CD8-positive, alpha-beta memory T cell (primary cell): ENCODE measurements at regions not wholly inside any gene's neighbourhood (a gene's known extent, or its start where the extent isn't known, plus 50 kb on each side); places are given as distances from the start of the nearest gene placed in this dataset.

Source experiments
- CTCF ChIA-PET: fragments of 350-600 bp; sonication (Branson Sonifier 250); formaldehyde crosslinking; loops from one replicate; lab custom pipeline; 2021; ENCODE audit warnings: antibody characterized with exemption; lab: Charles Lee
- POLR2A ChIA-PET: fragments of 350-600 bp; sonication (Branson Sonifier 250); formaldehyde crosslinking; loops from one replicate; lab custom pipeline; 2021; ENCODE audit warnings: antibody characterized with exemption; lab: Charles Lee
- DNase-seq, 5 donors: peaks; one replicate each; pipeline versions ENCODE4 v3.0.0 to v3.0.0-alpha.2; 2020 to 2022; ENCODE audit warnings: mixed read lengths in 1 of 5
- H3K27ac ChIP-seq: one replicate; pipeline ENCODE4 v1.7.0; 2013; ENCODE audit warnings: low read depth, mild to moderate bottlenecking, low read length, moderate library complexity
- H3K27me3 ChIP-seq: 2 replicates; pipeline ENCODE4 v1.7.0; 2013; ENCODE audit warnings: low read length, mild to moderate bottlenecking; ENCODE audit not compliant: insufficient read depth, poor library complexity, severe bottlenecking
- H3K36me3 ChIP-seq: 2 replicates; pipeline ENCODE4 v1.7.0; 2013; ENCODE audit warnings: mild to moderate bottlenecking, low read length, moderate library complexity; ENCODE audit not compliant: insufficient read depth
- H3K4me1 ChIP-seq: 2 replicates; pipeline ENCODE4 v1.7.0; 2013; ENCODE audit warnings: mild to moderate bottlenecking, low read length, moderate library complexity; ENCODE audit not compliant: insufficient read depth
- H3K4me3 ChIP-seq: 2 replicates; pipeline ENCODE4 v1.7.0; 2013; ENCODE audit warnings: mild to moderate bottlenecking, low read length
- H3K9me3 ChIP-seq: 2 replicates; pipeline ENCODE4 v1.7.0; 2013; ENCODE audit warnings: mild to moderate bottlenecking, low read length
- H3K27ac Mint-ChIP-seq, 8 donors: one replicate each; pipeline ENCODE4 v1.8.0; 2020 to 2021; ENCODE audit warnings: mixed read lengths in 8 of 8, mild to moderate bottlenecking in 6 of 8, inconsistent platforms in 3 of 8, moderate library complexity in 3 of 8
- H3K27me3 Mint-ChIP-seq, 2 donors: one replicate each; pipeline ENCODE4 v1.8.0; 2020 to 2021; ENCODE audit warnings: mixed read lengths in 2 of 2, mild to moderate bottlenecking in 1 of 2, moderate library complexity in 1 of 2
- H3K36me3 Mint-ChIP-seq, 3 donors: one replicate each; pipeline ENCODE4 v1.8.0; 2020 to 2021; ENCODE audit warnings: mixed read lengths in 3 of 3, inconsistent platforms in 1 of 3, mild to moderate bottlenecking in 1 of 3
- H3K4me1 Mint-ChIP-seq, 3 donors: one replicate each; pipeline ENCODE4 v1.8.0; 2020 to 2021; ENCODE audit warnings: mixed read lengths in 3 of 3, inconsistent platforms in 1 of 3, mild to moderate bottlenecking in 1 of 3
- H3K4me3 Mint-ChIP-seq, 7 donors: one replicate each; pipeline ENCODE4 v1.8.0; 2020 to 2021; ENCODE audit warnings: mixed read lengths in 7 of 7, mild to moderate bottlenecking in 6 of 7, moderate library complexity in 4 of 7, inconsistent platforms in 2 of 7
- H3K9me3 Mint-ChIP-seq, 5 donors: one replicate each; pipeline ENCODE4 v1.8.0; 2020 to 2022; ENCODE audit warnings: mixed read lengths in 5 of 5, mild to moderate bottlenecking in 3 of 5, moderate library complexity in 2 of 5, inconsistent platforms in 1 of 5

DNA sequence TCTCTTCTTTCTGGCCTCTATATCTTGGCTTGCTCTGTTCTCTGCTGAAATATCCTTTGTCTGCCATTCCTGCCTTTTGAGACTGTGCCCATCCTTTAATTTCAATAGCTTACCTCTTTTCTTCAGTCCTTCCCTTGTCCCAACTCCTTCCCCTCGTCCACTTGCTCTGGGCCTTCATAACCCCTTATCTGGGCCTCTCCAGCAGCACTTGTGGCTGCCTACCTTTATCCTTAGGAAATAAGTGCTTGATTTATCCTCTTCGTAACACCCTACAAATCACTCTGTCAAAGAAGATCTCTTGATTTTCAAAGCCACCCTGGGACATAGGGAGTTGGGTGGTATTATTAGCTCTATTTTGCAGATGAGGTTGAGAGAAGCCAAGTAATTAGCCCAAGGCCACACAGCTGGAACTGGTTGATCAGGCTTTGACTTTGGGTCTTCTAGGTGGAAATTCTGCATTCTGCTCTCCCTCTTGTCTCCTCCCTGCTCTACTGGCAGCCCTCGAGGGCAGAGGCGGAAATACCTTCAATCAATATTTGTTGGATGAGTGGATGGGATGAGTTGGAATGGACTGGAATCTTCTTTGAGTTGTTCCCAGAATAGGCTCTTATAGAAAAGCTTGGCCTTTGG lies 84.0 kb upstream of the TLE3 start:
- H3K27me3 Mint-ChIP-seq = peaks cover 0 to 9% of the 10 kb centered on the region in 2 donors
- no peaks in the 10 kb centered on the region for H3K4me1 Mint-ChIP-seq
- no peaks in the 10 kb centered on the region for H3K36me3 Mint-ChIP-seq
- Histone ChIP-seq H3K4me3 (no peak overlapping the region), H3K27ac (no peak overlapping the region), H3K4me1 (no peaks in the 10 kb centered on the region), H3K27me3 (no peaks in the 10 kb centered on the region), H3K36me3 (no peaks in the 10 kb centered on the region), H3K9me3 (no peaks in the 10 kb centered on the region)
- CTCF ChIA-PET = no interaction called here
- H3K4me3 Mint-ChIP-seq = no peak overlapping the region
- H3K9me3 Mint-ChIP-seq = no peaks in the 10 kb centered on the region
- DNase-seq = no peak
- no peak overlapping the region for H3K27ac Mint-ChIP-seq
- POLR2A ChIA-PET = no interaction called here

GRCh38 chr15:70180186-70180875 lies 82.6 kb upstream of the TLE3 start:
- Mint-ChIP-seq H3K36me3 (no peaks in the 10 kb centered on the region), H3K4me3 (no peak overlapping the region), H3K4me1 (no peaks in the 10 kb centered on the region), H3K9me3 (no peaks in the 10 kb centered on the region), H3K27ac (no peak overlapping the region), H3K27me3 (peaks cover 0 to 6% of the 10 kb centered on the region in 2 donors)
- no peaks in the 10 kb centered on the region for H3K4me1 ChIP-seq
- no peak overlapping the region for H3K4me3 ChIP-seq
- POLR2A ChIA-PET = no interaction called here
- DNase-seq = no peak
- no peak overlapping the region for H3K27ac ChIP-seq
- H3K9me3 ChIP-seq = no peaks in the 10 kb centered on the region
- CTCF ChIA-PET = no interaction called here
- no peaks in the 10 kb centered on the region for H3K27me3 ChIP-seq
- no peaks in the 10 kb centered on the region for H3K36me3 ChIP-seq

GRCh38 chr15:70179309-70179892 lies 81.7 kb upstream of the TLE3 start:
- H3K27me3 Mint-ChIP-seq = peaks cover 0 to 4% of the 10 kb centered on the region in 2 donors
- no peaks in the 10 kb centered on the region for H3K4me1 Mint-ChIP-seq
- Histone ChIP-seq H3K27ac (no peak overlapping the region), H3K4me3 (no peak overlapping the region), H3K9me3 (no peaks in the 10 kb centered on the region), H3K36me3 (no peaks in the 10 kb centered on the region), H3K27me3 (no peaks in the 10 kb centered on the region), H3K4me1 (no peaks in the 10 kb centered on the region)
- H3K9me3 Mint-ChIP-seq = no peaks in the 10 kb centered on the region
- ChIA-PET CTCF (no interaction called here), POLR2A (no interaction called here)
- no peaks in the 10 kb centered on the region for H3K36me3 Mint-ChIP-seq
- DNase-seq = no peak
- no peak overlapping the region for H3K4me3 Mint-ChIP-seq
- no peak overlapping the region for H3K27ac Mint-ChIP-seq

DNA sequence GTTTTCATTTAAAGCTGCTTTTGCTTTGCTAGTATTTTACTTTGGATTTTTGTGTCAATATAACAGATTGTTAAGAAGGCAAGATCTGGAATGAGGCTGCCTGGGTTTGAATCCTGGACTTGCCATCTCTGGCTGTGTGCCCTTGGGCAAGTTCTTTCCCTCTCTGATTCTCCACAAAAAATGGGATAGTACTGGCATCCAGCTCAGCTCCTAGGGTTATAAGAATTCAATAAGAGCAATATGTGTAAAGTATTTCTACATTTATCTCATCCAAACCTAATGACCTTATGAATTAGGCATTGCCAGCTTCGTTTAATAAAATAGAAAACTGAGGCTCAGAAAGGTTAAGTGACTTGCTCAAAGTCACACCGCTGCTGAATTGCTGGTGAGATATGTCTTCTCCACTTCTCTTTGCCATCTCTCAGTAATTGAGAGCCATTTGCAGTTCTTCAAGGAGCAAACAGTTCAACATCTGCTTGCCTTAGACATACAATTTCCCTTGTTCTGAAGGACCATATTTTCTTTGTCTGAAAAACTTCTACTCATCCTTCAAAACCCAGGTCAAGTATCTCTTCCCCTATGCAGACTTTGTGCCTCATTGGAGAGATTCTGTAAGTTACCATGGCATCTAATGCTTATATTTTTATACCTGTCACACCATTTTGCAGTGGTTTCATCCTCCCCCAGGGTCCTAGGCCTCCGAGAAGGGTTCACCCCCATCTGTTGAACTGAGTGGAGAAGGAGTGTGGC lies 80.8 kb upstream of the TLE3 start:
- ChIA-PET POLR2A (no interaction called here), CTCF (no interaction called here)
- no peaks in the 10 kb centered on the region for H3K27me3 Mint-ChIP-seq
- no peak overlapping the region for H3K4me3 Mint-ChIP-seq
- H3K36me3 Mint-ChIP-seq = no peaks in the 10 kb centered on the region
- Histone ChIP-seq H3K36me3 (no peaks in the 10 kb centered on the region), H3K27ac (no peak overlapping the region), H3K27me3 (no peaks in the 10 kb centered on the region), H3K4me3 (no peak overlapping the region), H3K9me3 (no peaks in the 10 kb centered on the region), H3K4me1 (no peaks in the 10 kb centered on the region)
- no peak overlapping the region for H3K27ac Mint-ChIP-seq
- no peaks in the 10 kb centered on the region for H3K9me3 Mint-ChIP-seq
- no peak for DNase-seq
- H3K4me1 Mint-ChIP-seq = no peaks in the 10 kb centered on the region

DNA sequence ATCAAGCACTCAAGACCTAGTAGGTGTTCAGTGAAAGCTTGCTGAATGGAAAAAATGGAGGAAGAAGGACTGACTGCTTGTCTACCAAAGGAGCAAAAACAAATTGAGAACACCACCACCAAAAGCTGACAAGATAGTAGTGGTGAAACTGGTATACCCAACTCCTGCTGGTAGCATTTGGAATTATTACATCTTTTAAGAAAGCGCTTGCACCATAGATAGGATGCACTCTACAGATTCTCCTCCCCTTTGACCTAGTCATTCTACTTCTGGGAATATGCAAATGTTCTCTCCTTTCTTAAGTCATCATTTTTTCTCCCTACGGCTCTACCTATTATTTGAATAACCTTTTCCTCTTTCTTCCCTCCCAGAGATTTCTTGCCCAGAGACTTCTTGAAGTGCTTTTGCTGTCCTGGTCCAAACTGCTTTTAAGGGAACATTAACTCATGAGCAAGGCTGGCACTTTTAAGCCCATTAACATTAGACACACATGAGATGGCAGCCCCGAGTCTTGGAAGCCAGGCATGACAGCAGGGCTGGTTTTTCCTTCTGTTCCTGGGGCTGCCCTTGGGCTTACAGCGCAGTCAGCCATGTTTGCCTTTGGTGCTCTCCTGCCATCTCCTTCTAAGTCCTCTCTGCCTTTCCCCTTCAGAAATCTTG lies 75.0 kb upstream of the TLE3 start:
- H3K4me3 ChIP-seq = no peak overlapping the region
- Mint-ChIP-seq H3K4me1 (no peaks in the 10 kb centered on the region), H3K27me3 (no peaks in the 10 kb centered on the region), H3K9me3 (no peaks in the 10 kb centered on the region), H3K4me3 (no peak overlapping the region), H3K36me3 (no peaks in the 10 kb centered on the region), H3K27ac (no peak overlapping the region)
- H3K9me3 ChIP-seq = no peaks in the 10 kb centered on the region
- CTCF ChIA-PET = no interaction called here
- no peaks in the 10 kb centered on the region for H3K27me3 ChIP-seq
- no peak overlapping the region for H3K27ac ChIP-seq
- H3K4me1 ChIP-seq = no peaks in the 10 kb centered on the region
- POLR2A ChIA-PET = no interaction called here
- no peaks in the 10 kb centered on the region for H3K36me3 ChIP-seq
- no peak for DNase-seq

DNA sequence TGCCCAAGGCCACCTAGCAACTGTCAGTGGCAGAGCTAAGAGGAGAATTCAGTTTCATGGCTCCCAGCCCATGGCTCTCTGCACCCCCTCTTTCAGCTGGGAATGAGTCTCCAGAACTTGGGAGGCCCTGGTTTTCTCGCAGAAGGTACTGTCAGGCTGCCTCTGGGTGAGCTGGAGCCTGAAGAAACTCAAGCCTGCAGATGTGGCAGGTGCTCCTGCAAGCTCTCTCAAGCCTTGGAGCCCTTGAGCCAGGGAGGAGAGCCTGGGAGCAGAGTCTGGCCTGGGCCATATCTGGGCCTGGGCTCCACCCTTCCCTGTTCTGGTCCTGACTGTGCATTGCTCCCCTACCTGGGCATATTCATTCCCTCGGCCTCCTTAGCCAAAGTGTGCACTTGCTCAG lies 74.4 kb upstream of the TLE3 start:
- Histone ChIP-seq H3K36me3 (no peaks in the 10 kb centered on the region), H3K27me3 (no peaks in the 10 kb centered on the region), H3K9me3 (no peaks in the 10 kb centered on the region), H3K4me1 (no peaks in the 10 kb centered on the region), H3K4me3 (no peak overlapping the region), H3K27ac (no peak overlapping the region)
- Mint-ChIP-seq H3K9me3 (no peaks in the 10 kb centered on the region), H3K36me3 (no peaks in the 10 kb centered on the region), H3K4me1 (no peaks in the 10 kb centered on the region), H3K27ac (no peak overlapping the region), H3K4me3 (no peak overlapping the region), H3K27me3 (no peaks in the 10 kb centered on the region)
- no peak for DNase-seq
- ChIA-PET POLR2A (no interaction called here), CTCF (no interaction called here)

DNA sequence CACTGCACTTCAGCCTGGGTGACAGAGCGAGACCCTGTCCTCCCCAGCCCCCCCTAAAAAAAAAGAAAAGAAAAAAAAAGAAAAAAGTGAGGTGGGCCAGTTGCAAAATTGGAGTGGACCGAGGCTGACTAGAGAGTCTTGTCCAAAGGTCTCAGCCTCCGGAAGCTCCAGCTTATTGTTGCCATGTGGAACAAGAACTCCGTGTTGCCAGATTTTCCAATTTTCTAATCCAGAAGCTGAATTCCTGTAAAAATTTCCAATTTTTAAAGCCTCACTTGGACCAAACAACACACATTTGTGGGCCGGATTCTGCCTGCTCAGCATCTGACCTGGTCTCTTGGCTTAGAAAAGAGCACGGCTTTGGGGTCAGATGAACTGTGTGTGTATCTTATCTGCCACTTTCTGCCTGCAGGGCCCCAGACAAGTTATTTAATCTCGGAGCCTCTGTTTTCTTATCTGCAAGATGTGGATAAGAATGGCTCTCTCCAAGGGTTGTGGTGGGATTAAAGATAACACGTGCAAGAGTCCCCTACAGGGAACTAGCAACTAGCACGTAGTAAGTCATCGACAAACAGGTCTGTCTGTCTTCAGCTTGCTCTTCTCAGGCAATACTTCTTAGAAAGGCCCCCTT lies 73.7 kb upstream of the TLE3 start:
- H3K27ac ChIP-seq = no peak overlapping the region
- H3K4me3 ChIP-seq = no peak overlapping the region
- H3K4me3 Mint-ChIP-seq = no peak overlapping the region
- CTCF ChIA-PET = no interaction called here
- no peaks in the 10 kb centered on the region for H3K4me1 Mint-ChIP-seq
- no peaks in the 10 kb centered on the region for H3K36me3 Mint-ChIP-seq
- H3K9me3 Mint-ChIP-seq = no peaks in the 10 kb centered on the region
- H3K27ac Mint-ChIP-seq = no peak overlapping the region
- no peaks in the 10 kb centered on the region for H3K9me3 ChIP-seq
- H3K36me3 ChIP-seq = no peaks in the 10 kb centered on the region
- H3K27me3 Mint-ChIP-seq = no peaks in the 10 kb centered on the region
- POLR2A ChIA-PET = no interaction called here
- H3K4me1 ChIP-seq = no peaks in the 10 kb centered on the region
- DNase-seq = no peak
- no peaks in the 10 kb centered on the region for H3K27me3 ChIP-seq
